A673 (cell line): ENCODE measurements at regions not wholly inside any gene's neighbourhood (a gene's known extent, or its start where the extent isn't known, plus 50 kb on each side); places are given as distances from the start of the nearest gene placed in this dataset.

ENCODE experiments used
- CTCF ChIP-seq: fragments of 300-800, 200-600 bp; sonication (generic); conservative IDR thresholded peaks from 2 replicates; pipeline ENCODE4 v1.5.1; 2017; ENCODE audit warnings: low read depth, mild to moderate bottlenecking, antibody characterized with exemption, low read length, moderate library complexity, mixed read lengths
- EZH2 ChIP-seq: fragments of 200-600 bp; sonication (generic); IDR thresholded peaks from 2 replicates; pipeline ENCODE4 v1.6.1; 2017; ENCODE audit warnings: borderline replicate concordance, low read depth, mild to moderate bottlenecking, mixed read lengths, antibody characterized with exemption, low read length; ENCODE audit not compliant: poor library complexity, severe bottlenecking

DNA sequence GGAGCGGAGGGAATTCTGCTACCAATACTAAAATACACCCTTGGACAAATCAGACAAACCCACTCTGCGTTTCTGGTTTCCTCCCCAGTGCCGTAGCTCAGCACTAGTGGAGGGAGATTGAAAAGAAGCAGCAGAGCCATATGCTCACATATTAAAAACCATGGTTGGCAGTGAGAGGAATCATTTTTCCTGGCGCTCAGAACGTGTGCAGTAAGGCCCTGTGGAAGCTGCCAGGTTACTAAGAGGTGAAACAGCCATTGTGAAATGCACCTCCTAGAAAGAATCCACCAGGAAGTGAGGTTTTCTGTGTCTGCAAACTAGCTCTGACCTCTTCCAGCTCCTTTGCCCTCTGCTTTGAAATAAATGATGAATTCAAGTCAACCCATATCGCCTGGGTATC lies 177.2 kb downstream of the ERCC6L2 start:
- no peak for TF ChIP-seq CTCF
- no peak for TF ChIP-seq EZH2
